ENCODE measurements at regions not wholly inside any gene's neighbourhood (a gene's known extent, or its start where the extent isn't known, plus 50 kb on each side); places are given as distances from the start of the nearest gene placed in this dataset.

- Histone ChIP-seq H3K27ac (ENCODE audit: low read depth, low read length) (no peak overlapping the region), H3K9ac (ENCODE audit: low read length) (no peak overlapping the region), H3K36me3 (ENCODE audit: control insufficient read depth in 1 of 2, insufficient read depth in 2 of 2, low read length in 2 of 2) (no peaks in the 10 kb centered on the region), H2BK120ac (ENCODE audit: insufficient read depth, low read length, poor library complexity) (no peak overlapping the region), H3K4me3 (ENCODE audit: low read depth, low read length) (no peak overlapping the region), H3K9me3 (ENCODE audit: insufficient read depth, low read depth, low read length) (peaks cover 3% of the 10 kb centered on the region), H3K4me1 (ENCODE audit: control insufficient read depth in 1 of 2, insufficient read depth in 2 of 2, low read length in 2 of 2) (no peaks in the 10 kb centered on the region), H4K8ac (ENCODE audit: low read depth, low read length) (no peak overlapping the region), H3K18ac (ENCODE audit: low read length) (no peak overlapping the region), H4K91ac (ENCODE audit: low read depth, low read length) (no peak overlapping the region), H3K4me2 (ENCODE audit: low read length) (no peak overlapping the region), H3K14ac (ENCODE audit: low read length) (no peak overlapping the region), H3K79me1 (ENCODE audit: low read length) (no peaks in the 10 kb centered on the region), H3K79me2 (ENCODE audit: control insufficient read depth, insufficient read depth, low read length, poor library complexity) (no peaks in the 10 kb centered on the region), H2BK5ac (ENCODE audit: low read depth, low read length, poor library complexity) (no peak overlapping the region), H2AFZ (ENCODE audit: insufficient read depth, low read length, poor library complexity) (no peak overlapping the region), H3K4ac (ENCODE audit: low read depth, low read length) (no peak overlapping the region), H2AK5ac (ENCODE audit: low read length) (no peak overlapping the region), H4K12ac (ENCODE audit: low read depth, low read length) (no peak overlapping the region), H3K23ac (ENCODE audit: low read length) (no peak overlapping the region), H2BK12ac (ENCODE audit: low read length) (no peak overlapping the region), H3K27me3 (ENCODE audit: insufficient read depth, low read length) (no peaks in the 10 kb centered on the region)
- DNase-seq = no peak
- no CpG with 5 or more reads among the region's 9 CpGs for WGBS (ENCODE audit: extremely low coverage, insufficient coverage, insufficient read length)
These were observed 156.1 kb downstream of the ERMARD start for GRCh38 chr6:169907419-169908115.

GRCh38 chr6:169906688-169907418 is 155.4 kb downstream of the ERMARD start:
- H3K4me2 ChIP-seq (ENCODE audit: low read length) = no peak overlapping the region
- no peak for DNase-seq
- no peak overlapping the region for H2AFZ ChIP-seq (ENCODE audit: insufficient read depth, low read length, poor library complexity)
- no peaks in the 10 kb centered on the region for H3K79me2 ChIP-seq (ENCODE audit: control insufficient read depth, insufficient read depth, low read length, poor library complexity)
- H3K79me1 ChIP-seq (ENCODE audit: low read length) = no peaks in the 10 kb centered on the region
- H2BK120ac ChIP-seq (ENCODE audit: insufficient read depth, low read length, poor library complexity) = no peak overlapping the region
- no peak overlapping the region for H4K8ac ChIP-seq (ENCODE audit: low read depth, low read length)
- H3K27ac ChIP-seq (ENCODE audit: low read depth, low read length) = no peak overlapping the region
- H3K9me3 ChIP-seq (ENCODE audit: insufficient read depth, low read depth, low read length) = peaks cover 3% of the 10 kb centered on the region
- H2BK5ac ChIP-seq (ENCODE audit: low read depth, low read length, poor library complexity) = no peak overlapping the region
- no peak overlapping the region for H3K23ac ChIP-seq (ENCODE audit: low read length)
- H3K36me3 ChIP-seq (ENCODE audit: control insufficient read depth in 1 of 2, insufficient read depth in 2 of 2, low read length in 2 of 2) = no peaks in the 10 kb centered on the region
- no peak overlapping the region for H4K12ac ChIP-seq (ENCODE audit: low read depth, low read length)
- no peak overlapping the region for H3K4ac ChIP-seq (ENCODE audit: low read depth, low read length)
- H3K27me3 ChIP-seq (ENCODE audit: insufficient read depth, low read length) = no peaks in the 10 kb centered on the region
- no peak overlapping the region for H3K9ac ChIP-seq (ENCODE audit: low read length)
- H3K4me3 ChIP-seq (ENCODE audit: low read depth, low read length) = no peak overlapping the region
- no peak overlapping the region for H2BK12ac ChIP-seq (ENCODE audit: low read length)
- H3K4me1 ChIP-seq (ENCODE audit: control insufficient read depth in 1 of 2, insufficient read depth in 2 of 2, low read length in 2 of 2) = no peaks in the 10 kb centered on the region
- no CpG with 5 or more reads among the region's 13 CpGs for WGBS (ENCODE audit: extremely low coverage, insufficient coverage, insufficient read length)
- no peak overlapping the region for H4K91ac ChIP-seq (ENCODE audit: low read depth, low read length)
- no peak overlapping the region for H3K14ac ChIP-seq (ENCODE audit: low read length)
- H3K18ac ChIP-seq (ENCODE audit: low read length) = no peak overlapping the region
- H2AK5ac ChIP-seq (ENCODE audit: low read length) = no peak overlapping the region

- Histone ChIP-seq H3K27ac (ENCODE audit: low read depth, low read length) (no peak overlapping the region), H2BK12ac (ENCODE audit: low read length) (no peak overlapping the region), H2BK120ac (ENCODE audit: insufficient read depth, low read length, poor library complexity) (no peak overlapping the region), H3K4me3 (ENCODE audit: low read depth, low read length) (peak overlapping the region; percentile 10), H2BK5ac (ENCODE audit: low read depth, low read length, poor library complexity) (no peak overlapping the region), H3K9me3 (ENCODE audit: insufficient read depth, low read depth, low read length) (peaks cover 5% of the 10 kb centered on the region), H4K91ac (ENCODE audit: low read depth, low read length) (no peak overlapping the region), H3K4ac (ENCODE audit: low read depth, low read length) (no peak overlapping the region), H4K12ac (ENCODE audit: low read depth, low read length) (no peak overlapping the region), H3K36me3 (ENCODE audit: control insufficient read depth in 1 of 2, insufficient read depth in 2 of 2, low read length in 2 of 2) (no peaks in the 10 kb centered on the region), H2AFZ (ENCODE audit: insufficient read depth, low read length, poor library complexity) (no peak overlapping the region), H3K79me2 (ENCODE audit: control insufficient read depth, insufficient read depth, low read length, poor library complexity) (no peaks in the 10 kb centered on the region), H3K14ac (ENCODE audit: low read length) (no peak overlapping the region), H3K4me1 (ENCODE audit: control insufficient read depth in 1 of 2, insufficient read depth in 2 of 2, low read length in 2 of 2) (no peaks in the 10 kb centered on the region), H3K23ac (ENCODE audit: low read length) (no peak overlapping the region), H4K8ac (ENCODE audit: low read depth, low read length) (no peak overlapping the region), H3K9ac (ENCODE audit: low read length) (no peak overlapping the region), H2AK5ac (ENCODE audit: low read length) (no peak overlapping the region), H3K18ac (ENCODE audit: low read length) (no peak overlapping the region), H3K79me1 (ENCODE audit: low read length) (no peaks in the 10 kb centered on the region), H3K4me2 (ENCODE audit: low read length) (no peak overlapping the region), H3K27me3 (ENCODE audit: insufficient read depth, low read length) (no peaks in the 10 kb centered on the region)
- no CpG with 5 or more reads among the region's 24 CpGs for WGBS (ENCODE audit: extremely low coverage, insufficient coverage, insufficient read length)
- DNase-seq = no peak
These were observed 154.7 kb downstream of the ERMARD start for GRCh38 chr6:169906004-169906687.

GRCh38 chr6:169905041-169905807 is 153.8 kb downstream of the ERMARD start:
- Histone ChIP-seq H3K14ac (ENCODE audit: low read length) (no peak overlapping the region), H2BK12ac (ENCODE audit: low read length) (no peak overlapping the region), H2AFZ (ENCODE audit: insufficient read depth, low read length, poor library complexity) (no peak overlapping the region), H2AK5ac (ENCODE audit: low read length) (no peak overlapping the region), H3K9me3 (ENCODE audit: insufficient read depth, low read depth, low read length) (peaks cover 6% of the 10 kb centered on the region), H3K18ac (ENCODE audit: low read length) (no peak overlapping the region), H3K79me1 (ENCODE audit: low read length) (no peaks in the 10 kb centered on the region), H3K36me3 (ENCODE audit: control insufficient read depth in 1 of 2, insufficient read depth in 2 of 2, low read length in 2 of 2) (no peaks in the 10 kb centered on the region), H3K27me3 (ENCODE audit: insufficient read depth, low read length) (no peaks in the 10 kb centered on the region), H4K12ac (ENCODE audit: low read depth, low read length) (no peak overlapping the region), H4K8ac (ENCODE audit: low read depth, low read length) (no peak overlapping the region), H3K4ac (ENCODE audit: low read depth, low read length) (no peak overlapping the region), H3K79me2 (ENCODE audit: control insufficient read depth, insufficient read depth, low read length, poor library complexity) (no peaks in the 10 kb centered on the region), H3K27ac (ENCODE audit: low read depth, low read length) (no peak overlapping the region), H2BK120ac (ENCODE audit: insufficient read depth, low read length, poor library complexity) (no peak overlapping the region), H2BK5ac (ENCODE audit: low read depth, low read length, poor library complexity) (no peak overlapping the region), H4K91ac (ENCODE audit: low read depth, low read length) (no peak overlapping the region), H3K4me3 (ENCODE audit: low read depth, low read length) (no peak overlapping the region), H3K23ac (ENCODE audit: low read length) (no peak overlapping the region), H3K4me2 (ENCODE audit: low read length) (no peak overlapping the region), H3K4me1 (ENCODE audit: control insufficient read depth in 1 of 2, insufficient read depth in 2 of 2, low read length in 2 of 2) (no peaks in the 10 kb centered on the region), H3K9ac (ENCODE audit: low read length) (no peak overlapping the region)
- DNase-seq = peak in 1 of 2 donors; percentile 4
- WGBS (ENCODE audit: extremely low coverage, insufficient coverage, insufficient read length) = no CpG with 5 or more reads among the region's 20 CpGs

All from trophoblast cell (in vitro differentiated cells and primary cell).